ENCODE measurements at regions not wholly inside any gene's neighbourhood (a gene's known extent, or its start where the extent isn't known, plus 50 kb on each side); places are given as distances from the start of the nearest gene placed in this dataset.

DNA sequence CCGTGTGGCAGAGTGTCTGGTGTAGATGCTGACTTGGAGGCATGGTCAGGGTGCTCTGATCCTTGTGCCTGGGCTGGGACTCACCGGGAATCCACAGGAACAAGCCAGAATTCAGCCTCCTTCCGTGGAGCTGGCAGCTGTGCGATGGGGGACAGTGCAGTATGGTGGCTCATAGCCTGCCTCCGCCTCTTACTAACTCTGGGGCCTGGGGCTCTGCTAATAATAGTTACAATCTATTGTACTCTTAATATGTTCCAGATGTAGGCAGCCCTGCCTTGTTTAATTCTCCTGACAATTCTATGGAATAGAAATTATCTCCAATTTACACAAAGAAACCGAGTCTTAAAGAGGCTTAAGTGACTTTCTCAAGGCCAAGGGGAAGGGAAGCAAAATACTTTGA is 77.6 kb downstream of the PCDH1 start:
- DNase-seq (ENCODE audit: low spot score): no peak

DNA sequence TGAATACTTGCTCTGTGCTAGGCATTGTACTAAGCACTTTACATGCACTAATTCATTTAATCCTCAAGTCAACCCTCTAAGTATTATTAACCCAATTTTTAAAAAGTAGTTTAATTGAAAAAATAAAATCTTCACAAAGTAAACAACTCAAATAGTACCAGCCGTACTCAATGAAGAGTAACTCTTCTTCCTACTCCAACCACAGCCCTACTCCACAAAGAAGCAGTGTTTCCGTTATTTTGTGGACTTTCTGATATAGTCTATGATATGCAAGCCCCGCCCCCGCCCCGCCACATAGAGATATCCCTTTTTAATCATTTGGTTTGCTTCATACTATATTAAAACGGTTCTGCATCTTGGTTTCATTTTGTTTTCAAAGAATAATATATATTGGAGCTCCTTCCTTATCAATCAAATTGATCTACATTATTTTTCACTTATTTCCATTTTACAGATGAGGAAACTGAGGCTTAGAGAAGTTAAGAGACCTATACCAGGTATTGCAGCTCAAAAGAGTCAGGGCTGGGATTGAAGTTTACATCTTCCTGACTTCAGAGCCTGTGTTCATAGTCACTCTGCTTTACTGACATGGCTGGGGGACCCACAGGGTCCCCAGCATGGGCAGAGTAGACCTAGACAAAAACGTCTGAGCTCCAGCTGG is 78.6 kb downstream of the PCDH1 start:
- DNase-seq (ENCODE audit: low spot score): no peak

DNA sequence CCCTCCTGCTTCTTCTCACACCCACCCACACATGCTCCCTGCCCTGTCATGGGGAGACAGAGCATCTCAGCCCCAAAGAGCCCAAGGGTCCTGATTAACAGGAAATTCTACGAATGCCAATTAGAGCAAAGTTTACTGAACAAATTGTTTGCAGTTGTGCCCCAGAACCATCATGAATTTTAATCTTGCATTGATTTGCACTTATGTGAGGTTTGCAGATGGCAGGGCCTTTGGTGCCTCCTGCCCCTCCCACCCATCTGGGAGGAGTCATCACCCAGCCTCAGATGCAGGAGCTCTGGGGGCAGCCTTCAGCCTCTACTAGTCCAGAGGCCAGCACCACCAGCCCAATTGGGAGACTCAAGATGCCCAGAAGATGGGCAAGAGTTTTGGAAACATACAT is 80.8 kb downstream of the PCDH1 start:
- DNase-seq (ENCODE audit: low spot score): no peak

GRCh38 chr5:141795421-141795820 is 82.8 kb downstream of the PCDH1 start:
- DNase-seq (ENCODE audit: low spot score): no peak

DNA sequence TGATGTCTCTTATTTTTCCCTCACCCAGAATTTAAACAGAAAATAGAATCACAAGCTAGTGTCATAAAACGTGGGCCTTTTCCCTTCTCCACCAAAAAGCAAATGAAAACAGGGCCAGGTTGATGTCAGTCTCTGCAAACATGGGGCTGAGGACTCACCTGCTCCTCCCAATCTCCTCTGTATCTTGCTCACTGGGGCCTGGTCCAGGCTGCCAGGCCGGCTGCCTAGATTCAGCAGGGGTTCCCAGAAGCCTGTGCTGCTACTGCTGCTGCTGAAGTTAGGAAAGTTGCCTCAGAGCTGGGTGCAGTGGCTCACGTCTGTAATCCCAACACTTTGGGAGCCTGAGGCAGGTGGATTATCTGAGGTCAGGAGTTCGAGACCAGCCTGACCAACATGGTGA is 84.3 kb downstream of the PCDH1 start:
- DNase-seq (ENCODE audit: low spot score): no peak

- no peak for DNase-seq (ENCODE audit: low spot score)
These were observed 84.8 kb downstream of the PCDH1 start for GRCh38 chr5:141793403-141793802.

GRCh38 chr5:141790630-141791029 is 87.6 kb downstream of the PCDH1 start:
- DNase-seq (ENCODE audit: low spot score): no peak

- DNase-seq (ENCODE audit: low spot score): no peak
These were observed 88.9 kb downstream of the PCDH1 start for GRCh38 chr5:141789330-141789729.

- no peak for DNase-seq (ENCODE audit: low spot score)
These were observed 89.8 kb downstream of the PCDH1 start for GRCh38 chr5:141788296-141788970.

DNA sequence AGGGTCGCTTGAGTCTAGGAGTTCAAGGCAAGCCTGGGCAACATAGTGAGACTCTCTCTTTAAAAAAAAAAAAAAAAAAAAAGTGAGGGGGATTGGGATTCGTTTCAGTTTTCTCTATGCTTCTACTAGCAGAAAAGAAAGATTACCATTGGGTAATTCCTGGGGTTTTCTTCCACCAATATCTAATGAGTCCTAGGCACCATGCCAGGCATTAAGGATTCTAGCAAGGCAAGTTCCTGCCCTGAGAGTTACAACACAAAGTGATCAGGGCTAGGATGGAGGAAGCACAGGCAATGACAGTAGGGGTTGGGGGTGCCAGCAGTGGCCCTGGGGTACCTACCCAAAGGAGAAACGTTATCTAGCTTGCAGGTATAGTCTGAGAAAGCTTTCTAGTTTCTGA is 90.8 kb downstream of the PCDH1 start:
- no peak for DNase-seq (ENCODE audit: low spot score)

DNA sequence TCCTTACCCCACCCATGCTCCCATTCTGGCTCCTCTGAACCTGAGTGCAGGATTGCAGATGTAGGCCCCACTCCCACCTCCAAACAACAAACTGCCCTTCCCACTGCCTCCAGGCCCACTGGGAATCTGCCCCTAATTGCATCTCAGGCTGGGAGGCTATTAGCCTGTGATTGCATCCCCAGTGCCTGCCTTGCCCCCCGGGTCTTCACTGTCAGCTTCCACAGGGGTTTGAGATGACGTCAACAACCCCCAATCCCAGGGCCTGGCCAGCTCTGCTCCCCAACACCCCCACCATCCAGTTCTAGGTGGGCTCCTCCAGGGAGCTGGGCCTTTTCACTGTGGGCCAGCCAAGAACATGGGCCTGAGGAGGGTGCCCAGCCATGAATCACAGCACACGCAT is 91.5 kb downstream of the PCDH1 start:
- DNase-seq (ENCODE audit: low spot score): no peak

DNA sequence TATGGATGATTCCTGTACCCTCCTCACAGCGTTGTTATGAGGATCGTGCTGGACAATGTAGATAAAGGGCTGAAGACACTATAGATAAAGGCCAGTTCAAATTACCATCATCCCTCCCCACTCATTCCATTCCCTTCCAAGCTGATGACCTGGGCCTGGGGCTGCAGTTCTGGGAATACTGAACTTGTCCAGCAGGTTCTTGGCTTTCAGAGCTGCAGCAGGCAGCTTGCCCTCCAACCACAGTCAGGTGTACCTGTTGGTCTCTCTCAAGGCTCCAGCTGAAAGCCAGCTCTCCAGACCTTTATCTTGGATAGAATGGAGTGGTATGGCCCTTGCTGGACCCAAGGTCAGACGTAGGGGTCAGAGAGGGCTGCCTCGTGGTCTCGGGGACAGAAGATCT is 92.5 kb downstream of the PCDH1 start:
- DNase-seq (ENCODE audit: low spot score): no peak

DNA sequence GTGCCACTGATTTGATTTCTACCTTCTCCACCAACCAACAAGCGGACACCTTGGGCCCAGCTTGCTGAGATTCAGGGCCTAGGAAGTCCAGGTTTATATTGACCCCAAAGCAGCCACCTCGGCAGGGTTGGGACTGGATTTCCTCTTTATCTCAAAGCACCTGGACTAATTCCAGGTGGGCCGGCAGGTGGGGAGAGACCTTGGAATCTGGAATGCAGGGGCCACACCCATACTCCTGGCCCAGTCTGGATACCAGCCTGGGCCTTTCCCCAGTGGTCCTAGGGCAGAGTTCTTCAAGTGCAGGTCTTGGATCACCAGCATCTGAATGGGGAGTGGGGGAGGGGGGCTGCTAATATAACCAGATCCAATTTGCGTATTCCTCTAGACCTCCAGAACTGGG is 93.1 kb downstream of the PCDH1 start:
- no peak for DNase-seq (ENCODE audit: low spot score)

GRCh38 chr5:141784529-141784928 is 93.7 kb downstream of the PCDH1 start:
- no peak for DNase-seq (ENCODE audit: low spot score)

DNA sequence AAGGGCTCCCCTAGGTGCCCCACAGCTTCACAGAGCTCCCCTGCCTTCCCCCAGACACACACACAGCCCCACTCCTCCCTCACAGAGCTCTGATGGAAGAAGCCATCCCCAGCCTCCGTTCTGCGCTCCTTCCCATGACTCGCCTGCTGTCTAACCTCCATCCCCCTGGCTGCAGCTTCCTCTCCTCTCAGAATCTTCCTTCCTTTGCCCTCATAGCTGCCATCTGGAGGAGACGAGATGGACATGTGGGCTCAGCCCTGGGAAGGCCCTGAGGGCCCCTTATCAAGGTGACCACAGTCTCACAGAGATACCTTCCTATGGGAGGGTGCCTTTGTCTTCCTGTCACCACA is 94.3 kb downstream of the PCDH1 start:
- no peak for DNase-seq (ENCODE audit: low spot score)

DNA sequence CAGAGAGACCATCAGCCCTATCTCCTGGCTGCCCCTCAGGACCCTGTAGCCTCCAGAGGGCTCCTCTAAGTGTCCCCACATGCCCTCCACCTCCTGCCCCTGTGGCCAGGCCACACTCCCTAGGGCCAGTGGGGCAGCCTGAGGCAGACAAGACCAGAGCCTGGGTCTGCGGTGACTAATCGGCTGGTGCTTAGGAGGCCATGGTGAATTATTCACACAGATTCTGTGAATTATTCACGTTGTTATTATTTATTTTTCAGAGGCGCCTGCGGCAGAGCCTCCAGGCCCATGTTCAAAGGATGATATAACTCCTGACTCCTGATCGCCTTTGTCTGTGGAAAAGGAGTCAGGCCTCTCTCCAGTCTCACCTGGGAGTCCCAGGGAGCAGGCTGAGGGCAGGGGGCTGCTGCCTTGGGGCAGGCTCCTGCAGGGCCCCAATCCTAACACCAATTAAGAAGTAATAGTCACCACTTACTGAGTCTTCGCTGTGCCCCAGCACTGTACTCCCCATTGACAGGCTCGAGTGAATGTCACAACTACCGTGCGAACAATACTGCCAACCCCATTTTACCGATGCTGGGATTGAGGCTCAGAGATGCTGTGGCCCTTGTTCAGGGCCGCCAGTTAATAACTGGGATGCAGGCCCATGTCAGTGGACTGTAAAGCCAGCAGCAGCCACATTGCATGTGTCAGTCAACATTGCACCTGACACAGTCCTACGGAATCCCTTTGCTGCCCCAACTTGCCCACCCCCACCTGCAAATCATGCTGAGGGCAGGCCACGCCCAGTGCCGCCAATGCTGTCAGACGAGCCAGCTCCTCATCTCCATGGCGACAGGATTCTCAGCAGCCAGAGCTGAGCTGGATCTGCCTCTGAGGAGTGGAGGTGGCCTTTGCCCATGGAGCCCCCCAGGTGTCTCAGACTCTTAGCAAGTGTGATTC is 94.9 kb downstream of the PCDH1 start:
- no peak for DNase-seq (ENCODE audit: low spot score)

- DNase-seq (ENCODE audit: low spot score): no peak
These were observed 96.3 kb downstream of the PCDH1 start for GRCh38 chr5:141781910-141782309.

DNA sequence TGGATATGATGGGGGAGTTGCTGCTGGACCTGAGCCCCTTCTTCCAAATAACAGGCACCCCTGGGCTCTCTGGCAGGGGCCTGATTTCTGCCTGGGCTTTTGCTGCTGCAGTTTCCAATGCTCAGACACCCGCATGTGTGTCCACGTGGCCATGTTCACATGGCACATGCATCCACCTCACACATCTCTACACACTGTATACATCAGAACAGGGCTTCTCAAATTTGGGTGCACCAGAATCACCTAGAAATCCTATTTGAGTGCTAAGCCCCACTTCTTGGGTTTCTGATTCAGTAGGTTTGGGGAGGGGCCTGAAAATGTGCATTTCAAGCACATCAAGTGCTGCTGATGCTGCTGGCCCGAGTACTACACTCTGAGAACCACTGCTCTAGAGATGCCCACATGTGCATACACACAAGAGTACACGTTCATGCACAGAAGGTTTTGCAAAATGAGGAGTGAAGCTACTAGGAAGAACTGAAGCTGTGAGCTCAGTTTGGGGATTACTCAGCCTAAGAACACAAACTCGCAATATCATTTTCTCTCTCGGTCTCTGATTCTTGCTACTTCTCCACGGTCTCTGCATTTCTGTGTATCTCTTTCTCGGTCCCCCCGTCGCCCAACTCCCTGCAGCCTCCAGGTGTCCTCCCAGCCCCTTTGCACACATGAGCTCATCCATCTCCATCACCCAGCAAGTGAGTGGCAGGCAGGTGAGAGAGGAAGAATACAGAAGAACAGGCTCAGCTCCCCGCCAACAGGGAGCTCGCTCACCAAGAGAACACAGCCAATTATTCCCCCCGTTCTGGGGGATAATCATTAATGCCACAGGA is 97.0 kb downstream of the PCDH1 start:
- DNase-seq (ENCODE audit: low spot score): no peak

DNA sequence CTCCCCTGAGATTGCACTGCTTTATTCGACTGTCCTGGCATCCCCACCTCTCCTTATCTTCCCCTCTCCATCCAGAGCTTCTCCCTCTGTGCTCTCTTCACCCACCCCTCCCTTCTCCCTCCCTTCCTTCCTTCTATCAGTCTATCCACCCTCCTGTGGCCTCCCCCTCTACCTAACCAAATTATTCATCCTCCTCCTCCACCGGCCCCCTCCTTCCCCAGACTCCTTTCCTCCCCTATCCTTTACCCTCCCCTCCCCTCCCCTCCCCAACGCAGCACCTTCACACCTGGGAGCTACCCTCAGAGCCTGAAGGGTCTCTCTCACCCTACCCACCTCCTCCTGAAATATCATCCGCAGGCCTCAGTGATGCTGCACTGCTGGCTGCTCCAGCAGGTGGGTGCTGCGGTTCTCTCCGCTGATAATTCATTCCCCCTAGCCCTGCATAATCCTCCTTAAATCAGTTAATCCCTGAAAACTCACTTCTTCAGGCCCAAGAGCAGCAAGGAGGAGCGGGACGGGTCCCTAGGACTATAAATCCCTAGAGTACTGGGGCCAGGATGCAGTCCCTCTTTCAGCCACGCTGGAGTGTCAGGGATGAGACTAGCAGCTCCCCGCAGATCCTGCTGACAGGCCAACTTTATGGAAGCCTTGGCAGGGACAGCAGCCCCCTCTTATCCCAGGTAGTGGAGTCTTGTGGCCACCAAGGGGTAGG is 97.8 kb downstream of the PCDH1 start:
- no peak for DNase-seq (ENCODE audit: low spot score)

DNA sequence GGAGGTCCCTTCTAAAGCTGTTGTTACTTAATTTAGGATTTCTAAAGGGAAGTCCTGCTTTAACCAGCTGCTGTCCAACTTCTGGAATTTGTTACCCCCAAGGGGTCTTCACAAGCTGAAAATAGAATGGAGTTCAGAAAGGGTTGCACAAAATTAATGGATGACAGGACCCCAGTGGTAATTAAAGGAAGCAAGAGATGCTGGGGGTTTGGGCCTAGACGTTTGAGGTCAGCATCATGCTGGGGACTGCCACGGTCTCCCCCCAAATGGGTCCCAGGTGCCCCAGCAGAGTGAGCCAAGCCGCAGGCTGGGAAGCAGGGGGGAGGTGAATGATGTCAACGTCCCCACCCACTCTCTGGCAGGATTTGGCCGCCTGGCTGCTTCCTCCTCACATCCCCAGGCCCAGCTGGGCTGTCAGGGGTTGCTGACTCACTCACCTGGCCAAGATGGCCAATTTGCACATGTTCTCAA is 97.5 kb upstream of the ARAP3 start:
- no peak for DNase-seq (ENCODE audit: low spot score)

GRCh38 chr5:141778683-141779082 is 96.7 kb upstream of the ARAP3 start:
- DNase-seq (ENCODE audit: low spot score): no peak

Measured in CD4-positive, alpha-beta T cell treated with Interleukin-2 at 100 ng/mL for 4 hours (primary cell).